ENCODE measurements at regions not wholly inside any gene's neighbourhood (a gene's known extent, or its start where the extent isn't known, plus 50 kb on each side); places are given as distances from the start of the nearest gene placed in this dataset.

GRCh38 chr1:95893921-95894320, 659.9 kb downstream of the RWDD3 start:
- ChIA-PET POLR2A (no interaction called here), CTCF (no interaction called here)
- intact Hi-C loops (cut with micrococcal nuclease) (no loop called here), dilution Hi-C loops (cut with MboI; ENCODE audit: extremely low pct_ligation_motif_present, low sequenced_read_pairs) (no loop called here)
- TF ChIP-seq MAX (IDR thresholded peaks at IDR 0.05; ENCODE audit: insufficient read depth, insufficient read length) (no peak), CTCF (IDR thresholded peaks at IDR 0.05; ENCODE audit: extremely low read depth in 1 of 2, insufficient read depth in 1 of 2, low read depth in 1 of 2, low read length in 2 of 2) (no peak), MYC (IDR thresholded peaks at IDR 0.05; ENCODE audit: low read depth, low read length) (no peak), POLR2AphosphoS5 (IDR thresholded peaks at IDR 0.05; ENCODE audit: insufficient read depth, low read depth, low read length) (no peak), FOS (IDR thresholded peaks at IDR 0.05; ENCODE audit: borderline replicate concordance, insufficient read depth, low read length) (no peak)
- FAIRE-seq: no peak
- Histone ChIP-seq H3K36me3 (ENCODE audit: control insufficient read depth in 2 of 2, extremely low read depth in 1 of 2, insufficient read depth in 2 of 2, low read length in 2 of 2) (no peaks in the 10 kb centered on the region), H3K27ac (ENCODE audit: insufficient read depth, low read depth, low read length) (no peak overlapping the region), H3K4me1 (ENCODE audit: control insufficient read depth, extremely low read depth, insufficient read depth, low read length) (no peaks in the 10 kb centered on the region), H3K4me2 (ENCODE audit: insufficient read depth, low read length) (no peak overlapping the region), H3K27me3 (ENCODE audit: control insufficient read depth in 2 of 2, insufficient read depth in 2 of 2, low read length in 2 of 2) (no peaks in the 10 kb centered on the region), H3K9ac (replicated peaks; ENCODE audit: extremely low read depth, insufficient read depth, low read length) (no peak overlapping the region), H2AFZ (ENCODE audit: low read depth, low read length) (no peak overlapping the region), H3K9me1 (replicated peaks; ENCODE audit: control insufficient read depth, extremely low read depth, insufficient read depth, low read length) (no peaks in the 10 kb centered on the region), H3K9me3 (replicated peaks; ENCODE audit: control insufficient read depth, insufficient read depth, low read length) (no peaks in the 10 kb centered on the region), H3K4me3 (replicated peaks in 1 of 3; ENCODE audit: insufficient read depth in 1 of 3, low read depth in 1 of 3, low read length in 3 of 3) (no peak overlapping the region), H4K20me1 (replicated peaks; ENCODE audit: control insufficient read depth, extremely low read depth, insufficient read depth, low read length) (no peaks in the 10 kb centered on the region), H3K79me2 (ENCODE audit: control insufficient read depth, insufficient read depth, low read length) (no peaks in the 10 kb centered on the region)
- no TSS peak for BruUV-seq (replicated peaks)
- DNase-seq (ENCODE audit: low read depth, low spot score): no peak

- dilution Hi-C loops (cut with MboI; ENCODE audit: extremely low pct_ligation_motif_present, low sequenced_read_pairs): no loop called here
- no peaks in the 10 kb centered on the region for H3K9me1 ChIP-seq (replicated peaks; ENCODE audit: control insufficient read depth, extremely low read depth, insufficient read depth, low read length)
- no peak overlapping the region for H2AFZ ChIP-seq (ENCODE audit: low read depth, low read length)
- BruUV-seq (replicated peaks): no TSS peak
- H3K27me3 ChIP-seq (ENCODE audit: control insufficient read depth in 2 of 2, insufficient read depth in 2 of 2, low read length in 2 of 2): no peaks in the 10 kb centered on the region
- no peak for TF ChIP-seq POLR2AphosphoS5 (IDR thresholded peaks at IDR 0.05; ENCODE audit: insufficient read depth, low read depth, low read length)
- no peak for TF ChIP-seq JUN (IDR thresholded peaks at IDR 0.05; ENCODE audit: borderline replicate concordance, insufficient read depth, insufficient read length, low read depth)
- no peak for TF ChIP-seq GATA2 (IDR thresholded peaks at IDR 0.05; ENCODE audit: insufficient read depth, insufficient read length, low read depth, low read length)
- TF ChIP-seq FOS (IDR thresholded peaks at IDR 0.05; ENCODE audit: borderline replicate concordance, insufficient read depth, low read length): no peak
- TF ChIP-seq MYC (IDR thresholded peaks at IDR 0.05; ENCODE audit: low read depth, low read length): no peak
- TF ChIP-seq EZH2 (IDR thresholded peaks at IDR 0.05; ENCODE audit: borderline replicate concordance, low read depth, low read length, severe bottlenecking): no peak
- TF ChIP-seq CTCF (IDR thresholded peaks at IDR 0.05; ENCODE audit: extremely low read depth in 1 of 2, insufficient read depth in 1 of 2, low read depth in 1 of 2, low read length in 2 of 2): no peak
- no peak for TF ChIP-seq POLR2A (IDR thresholded peaks at IDR 0.05; ENCODE audit: low read depth, low read length)
- TF ChIP-seq MAX (IDR thresholded peaks at IDR 0.05; ENCODE audit: insufficient read depth, insufficient read length): no peak
- CTCF ChIA-PET: no interaction called here
- H3K79me2 ChIP-seq (ENCODE audit: control insufficient read depth, insufficient read depth, low read length): no peaks in the 10 kb centered on the region
- H3K9ac ChIP-seq (replicated peaks; ENCODE audit: extremely low read depth, insufficient read depth, low read length): no peak overlapping the region
- no peak for DNase-seq (ENCODE audit: low read depth, low spot score)
- intact Hi-C loops (cut with micrococcal nuclease): no loop called here
- no peak overlapping the region for H3K4me2 ChIP-seq (ENCODE audit: insufficient read depth, low read length)
- H3K36me3 ChIP-seq (ENCODE audit: control insufficient read depth in 2 of 2, extremely low read depth in 1 of 2, insufficient read depth in 2 of 2, low read length in 2 of 2): no peaks in the 10 kb centered on the region
- no peaks in the 10 kb centered on the region for H4K20me1 ChIP-seq (replicated peaks; ENCODE audit: control insufficient read depth, extremely low read depth, insufficient read depth, low read length)
- H3K4me1 ChIP-seq (ENCODE audit: control insufficient read depth, extremely low read depth, insufficient read depth, low read length): no peaks in the 10 kb centered on the region
- no peak overlapping the region for H3K4me3 ChIP-seq (replicated peaks in 1 of 3; ENCODE audit: insufficient read depth in 1 of 3, low read depth in 1 of 3, low read length in 3 of 3)
- FAIRE-seq: no peak
- no peaks in the 10 kb centered on the region for H3K9me3 ChIP-seq (replicated peaks; ENCODE audit: control insufficient read depth, insufficient read depth, low read length)
- POLR2A ChIA-PET: no interaction called here
- H3K27ac ChIP-seq (ENCODE audit: insufficient read depth, low read depth, low read length): no peak overlapping the region
Measured at GRCh38 chr1:95903060-95903459, 669.0 kb downstream of the RWDD3 start.

Data from endothelial cell of umbilical vein (primary cell).